ENCODE measurements at regions not wholly inside any gene's neighbourhood (a gene's known extent, or its start where the extent isn't known, plus 50 kb on each side); places are given as distances from the start of the nearest gene placed in this dataset.

- Histone ChIP-seq H3K4me3 (no peak overlapping the region), H3K36me3 (no peaks in the 10 kb centered on the region), H3K9me3 (peaks cover 0 to 6% (median 0%) of the 10 kb centered on the region in 4 donors), H3K4me1 (no peaks in the 10 kb centered on the region), H3K27me3 (no peaks in the 10 kb centered on the region), H3K27ac (no peak overlapping the region)
- TF ChIP-seq POLR2AphosphoS5 (IDR thresholded peaks at IDR 0.05) (no peak), CTCF (IDR thresholded peaks at IDR 0.05) (no peak), POLR2A (IDR thresholded peaks at IDR 0.05) (no peak), EP300 (IDR thresholded peaks at IDR 0.05) (no peak)
- ATAC-seq (ENCODE audit: low FRiP score in 2 of 2) (no peak), DNase-seq (no peak)
- 84 to 90% methylated on average over 1 of the region's 1 CpG for WGBS, 2 donors
These were observed 149.9 kb downstream of the EVX1 start for GRCh38 chr7:27392477-27392876.

- Histone ChIP-seq H3K27ac (no peak overlapping the region), H3K4me1 (peaks cover 0 to 3% (median 0%) of the 10 kb centered on the region in 4 donors), H3K9me3 (peaks cover 0 to 6% (median 0%) of the 10 kb centered on the region in 4 donors), H3K27me3 (no peaks in the 10 kb centered on the region), H3K4me3 (no peak overlapping the region), H3K36me3 (no peaks in the 10 kb centered on the region)
- ATAC-seq (ENCODE audit: low FRiP score in 2 of 2) (no peak), DNase-seq (no peak)
- WGBS, 2 donors = 86 to 89% methylated on average over 2 of the region's 2 CpGs
- TF ChIP-seq CTCF (IDR thresholded peaks at IDR 0.05) = no peak
- TF ChIP-seq POLR2A (IDR thresholded peaks at IDR 0.05) = no peak
- TF ChIP-seq POLR2AphosphoS5 (IDR thresholded peaks at IDR 0.05) = no peak
These were observed 152.3 kb downstream of the EVX1 start for GRCh38 chr7:27394871-27395270.

DNA sequence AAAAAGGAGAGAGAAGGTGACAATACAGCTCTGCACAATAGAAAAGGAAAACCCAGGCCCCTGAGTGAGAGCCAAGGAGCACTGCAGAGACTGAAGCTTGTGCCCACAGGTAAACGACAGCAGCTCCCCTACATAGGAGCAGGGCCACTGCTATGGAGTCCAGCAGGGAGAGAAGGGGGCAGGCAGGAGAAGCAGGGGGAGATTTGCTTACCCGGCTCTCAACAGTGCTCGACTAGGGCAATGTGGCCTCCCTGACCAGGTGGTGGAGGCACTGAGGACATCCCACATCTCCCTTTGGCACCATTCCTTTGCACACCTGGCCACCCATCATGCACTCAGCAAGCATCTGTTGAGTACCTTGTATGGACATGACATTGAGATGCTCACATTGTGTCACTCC is 153.0 kb downstream of the EVX1 start:
- ATAC-seq (ENCODE audit: low FRiP score in 2 of 2) (no peak), DNase-seq (no peak)
- no peak overlapping the region for H3K4me3 ChIP-seq
- TF ChIP-seq POLR2A (IDR thresholded peaks at IDR 0.05) (no peak), EP300 (IDR thresholded peaks at IDR 0.05) (no peak), POLR2AphosphoS5 (IDR thresholded peaks at IDR 0.05) (no peak), CTCF (IDR thresholded peaks at IDR 0.05) (no peak)
- no peak overlapping the region for H3K27ac ChIP-seq
- peaks cover 0 to 5% (median 1%) of the 10 kb centered on the region in 4 donors for H3K4me1 ChIP-seq
- WGBS, 2 donors = 79 to 95% methylated on average over 3 of the region's 3 CpGs
- H3K36me3 ChIP-seq = no peaks in the 10 kb centered on the region
- H3K27me3 ChIP-seq = no peaks in the 10 kb centered on the region
- H3K9me3 ChIP-seq = peaks cover 0 to 6% (median 0%) of the 10 kb centered on the region in 4 donors

DNA sequence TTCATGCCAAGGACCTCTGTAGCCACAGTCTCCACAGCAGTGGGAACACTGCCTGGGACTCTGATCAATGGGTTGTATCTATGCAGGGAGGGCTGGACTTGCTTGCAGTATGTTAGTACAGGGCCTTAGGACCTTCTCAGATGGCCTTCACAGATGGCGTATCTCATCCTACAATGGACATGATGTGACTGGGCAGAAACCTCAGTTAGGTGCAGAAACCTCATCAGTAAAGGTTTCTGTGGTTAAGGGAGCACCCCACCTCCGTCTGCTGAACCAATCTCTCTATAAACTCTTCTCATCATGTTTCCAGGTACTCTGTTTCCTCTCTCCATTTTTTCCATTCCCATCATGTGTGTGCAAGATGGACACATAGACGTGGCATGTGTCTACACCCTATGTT is 154.9 kb downstream of the EVX1 start:
- Histone ChIP-seq H3K27ac (no peak overlapping the region), H3K4me1 (peaks cover 0 to 5% (median 1%) of the 10 kb centered on the region in 4 donors), H3K4me3 (no peak overlapping the region), H3K27me3 (no peaks in the 10 kb centered on the region), H3K36me3 (no peaks in the 10 kb centered on the region), H3K9me3 (peaks cover 0 to 6% (median 0%) of the 10 kb centered on the region in 4 donors)
- ATAC-seq (ENCODE audit: low FRiP score in 2 of 2) (no peak), DNase-seq (no peak)
- WGBS, 2 donors = 95 to 96% methylated on average over 3 of the region's 3 CpGs
- no peak for TF ChIP-seq POLR2AphosphoS5 (IDR thresholded peaks at IDR 0.05)
- TF ChIP-seq EP300 (IDR thresholded peaks at IDR 0.05) = no peak
- no peak for TF ChIP-seq CTCF (IDR thresholded peaks at IDR 0.05)
- TF ChIP-seq POLR2A (IDR thresholded peaks at IDR 0.05) = no peak

DNA sequence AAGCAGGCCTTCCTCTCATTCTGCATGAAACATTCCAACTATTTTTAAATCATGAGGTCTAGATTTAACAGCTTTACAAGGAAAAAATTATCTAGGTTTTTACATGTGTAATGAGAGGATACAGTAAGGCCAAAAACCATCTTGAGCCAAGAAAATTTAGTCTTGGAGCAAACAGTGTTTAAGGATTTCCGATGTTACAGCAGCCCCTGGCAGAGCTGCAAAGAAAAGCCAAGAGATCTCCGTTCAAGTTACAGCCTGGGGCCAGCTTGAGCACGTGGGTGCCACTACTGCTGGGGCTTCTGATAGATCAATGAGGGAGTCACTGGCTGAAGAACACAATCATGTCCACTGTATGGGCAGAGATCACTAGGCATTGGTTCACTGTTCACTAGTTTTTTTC is 156.2 kb downstream of the EVX1 start:
- TF ChIP-seq CTCF (IDR thresholded peaks at IDR 0.05) = no peak
- Histone ChIP-seq H3K9me3 (peaks cover 0 to 2% (median 0%) of the 10 kb centered on the region in 4 donors), H3K27me3 (no peaks in the 10 kb centered on the region), H3K4me1 (peaks cover 0 to 5% (median 1%) of the 10 kb centered on the region in 4 donors), H3K4me3 (no peak overlapping the region), H3K27ac (no peak overlapping the region), H3K36me3 (no peaks in the 10 kb centered on the region)
- DNase-seq (no peak), ATAC-seq (ENCODE audit: low FRiP score in 2 of 2) (no peak)
- WGBS, 2 donors = 72 to 78% methylated on average over 3 of the region's 3 CpGs

Data from upper lobe of left lung (tissue), 6 donors.